Body of pancreas (tissue), 4 donors: ENCODE measurements at regions not wholly inside any gene's neighbourhood (a gene's known extent, or its start where the extent isn't known, plus 50 kb on each side); places are given as distances from the start of the nearest gene placed in this dataset.

Experiments used
- CTCF ChIP-seq, 7 experiments: fragments of 450-650 bp in 4 of 7; fragments of 200-600 bp in 3 of 7; sonication (generic) in 3 of 7; IDR thresholded peaks; one replicate each; pipeline ENCODE4 v1.5.1; 2016 to 2019; ENCODE audit warnings: antibody characterized with exemption in 7 of 7
- POLR2A ChIP-seq, 3 donors: fragments of 450-650 bp; IDR thresholded peaks; one replicate each; pipeline ENCODE4 v1.6.1; 2016; ENCODE audit warnings: antibody characterized with exemption in 3 of 3, mild to moderate bottlenecking in 2 of 3

- TF ChIP-seq CTCF (IDR thresholded peaks at IDR 0.05) (no peak), POLR2A (IDR thresholded peaks at IDR 0.05) (no peak)
Observed at GRCh38 chr17:71055128-71055527, 885.8 kb downstream of the KCNJ2 start.
